ENCODE measurements at regions not wholly inside any gene's neighbourhood (a gene's known extent, or its start where the extent isn't known, plus 50 kb on each side); places are given as distances from the start of the nearest gene placed in this dataset.

- TF ChIP-seq POLR2AphosphoS5 (IDR thresholded peaks at IDR 0.05; ENCODE audit: low read depth, low read length) (no peak), CTCF (IDR thresholded peaks at IDR 0.05 in 2 of 3, conservative IDR thresholded peaks at IDR 0.05 in 1 of 3; ENCODE audit: borderline replicate concordance in 1 of 3, insufficient read depth in 1 of 3, low read depth in 2 of 3, low read length in 2 of 3) (no peak), POLR2A (IDR thresholded peaks at IDR 0.05; ENCODE audit: borderline replicate concordance, extremely low read depth, insufficient read depth, insufficient read length) (no peak), EZH2 (IDR thresholded peaks at IDR 0.05) (no peak), FOSL1 (IDR thresholded peaks at IDR 0.05; ENCODE audit: low read depth) (no peak), REST (IDR thresholded peaks at IDR 0.05; ENCODE audit: low read depth) (no peak), EZH2phosphoT487 (IDR thresholded peaks at IDR 0.05; ENCODE audit: borderline replicate concordance) (no peak), SP1 (IDR thresholded peaks at IDR 0.05; ENCODE audit: low read depth) (no peak), ZFX (IDR thresholded peaks at IDR 0.05) (no peak), MAX (IDR thresholded peaks at IDR 0.05) (no peak), RAD21 (IDR thresholded peaks at IDR 0.05; ENCODE audit: low read depth) (no peak), SIN3A (IDR thresholded peaks at IDR 0.05; ENCODE audit: low read depth) (no peak)
These were observed 110.5 kb upstream of the ID2 start for GRCh38 chr2:8571301-8571791.
